ENCODE measurements at regions not wholly inside any gene's neighbourhood (a gene's known extent, or its start where the extent isn't known, plus 50 kb on each side); places are given as distances from the start of the nearest gene placed in this dataset.
"Not testable (repeated sequence)": the region's sequence is repeated elsewhere in the genome, so short reads cannot be mapped to it uniquely, and the experiment has no call there.

DNA sequence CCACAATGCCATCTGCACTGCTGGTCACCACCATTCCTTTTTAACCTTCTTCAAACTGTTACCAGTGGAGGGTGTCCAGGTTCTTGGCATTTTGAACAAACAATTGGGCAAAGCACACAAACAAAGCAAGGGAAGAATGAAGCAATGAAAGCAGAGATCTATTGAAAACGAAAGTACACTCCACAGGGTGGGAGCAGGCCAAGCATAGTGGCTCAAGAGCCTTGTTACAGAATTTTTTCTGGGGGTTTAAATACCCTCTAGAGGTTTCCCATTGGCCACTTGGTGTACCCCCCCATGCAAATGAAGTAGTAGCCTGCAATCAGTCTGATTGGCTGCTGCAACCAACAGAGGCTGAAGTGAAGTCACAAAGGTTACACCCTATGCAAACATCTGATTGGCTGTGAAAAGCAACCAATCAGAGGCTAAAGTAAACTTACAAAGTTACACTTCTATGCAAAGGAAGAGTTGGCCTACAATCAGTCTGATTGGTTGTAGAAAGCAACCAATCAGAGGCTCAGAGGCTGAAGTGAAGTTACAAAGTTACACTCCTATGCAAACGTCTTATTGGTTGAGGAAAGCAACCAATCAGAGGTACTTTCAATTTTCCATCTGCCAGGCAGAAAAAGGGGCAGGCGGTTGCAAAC is 103.2 kb upstream of the WAC start:
- H3K27ac ChIP-seq = no peak overlapping the region

DNA sequence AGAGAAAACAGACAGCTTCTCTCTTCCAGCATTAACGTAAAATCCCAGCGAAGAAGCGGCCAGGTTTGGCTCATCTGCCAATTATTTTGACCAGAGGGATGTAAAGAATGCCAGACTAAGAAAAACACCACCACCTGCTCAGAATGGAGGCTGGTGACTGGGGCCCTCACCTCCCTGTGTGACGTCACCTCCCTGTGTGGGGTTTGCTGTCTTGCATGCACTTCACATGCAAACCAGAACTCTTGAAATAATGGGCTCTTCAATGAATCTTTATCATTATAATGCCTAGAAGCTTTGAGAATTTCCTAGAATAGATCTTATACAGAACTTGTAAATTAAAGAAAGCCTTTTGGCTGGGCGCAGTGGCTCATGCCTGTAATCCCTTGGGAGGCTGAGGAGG is 101.8 kb upstream of the WAC start:
- no peak overlapping the region for H3K27ac ChIP-seq
- no peak overlapping the region for H3K4me3 ChIP-seq

More for the DNA sequence above, 103.2 kb upstream of the WAC start:
- no peak overlapping the region for H3K4me3 ChIP-seq

DNA sequence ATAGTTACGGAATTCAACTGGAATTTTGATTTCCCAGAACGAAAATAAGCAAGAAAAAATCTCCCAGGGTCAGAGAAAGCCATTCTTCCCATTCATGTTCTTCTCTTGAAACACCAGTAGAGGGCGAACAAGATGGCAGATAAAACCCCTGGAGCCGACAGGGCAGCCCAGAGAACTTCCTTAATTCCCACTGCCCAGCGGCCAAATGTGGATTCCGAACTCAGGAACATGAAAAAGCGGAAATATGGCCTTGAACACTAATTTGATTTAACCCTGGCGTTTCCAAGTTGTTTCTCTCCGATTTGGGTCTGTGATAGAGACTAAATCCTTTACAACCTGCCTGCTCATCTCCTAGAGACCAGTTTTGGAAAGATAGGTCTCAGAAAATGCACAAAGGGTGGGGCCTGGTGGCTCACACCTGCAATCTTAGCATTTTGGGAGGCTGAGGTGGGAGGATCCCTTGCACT is 100.7 kb upstream of the WAC start:
- H3K27ac ChIP-seq = no peak overlapping the region
- H3K4me3 ChIP-seq = no peak overlapping the region

DNA sequence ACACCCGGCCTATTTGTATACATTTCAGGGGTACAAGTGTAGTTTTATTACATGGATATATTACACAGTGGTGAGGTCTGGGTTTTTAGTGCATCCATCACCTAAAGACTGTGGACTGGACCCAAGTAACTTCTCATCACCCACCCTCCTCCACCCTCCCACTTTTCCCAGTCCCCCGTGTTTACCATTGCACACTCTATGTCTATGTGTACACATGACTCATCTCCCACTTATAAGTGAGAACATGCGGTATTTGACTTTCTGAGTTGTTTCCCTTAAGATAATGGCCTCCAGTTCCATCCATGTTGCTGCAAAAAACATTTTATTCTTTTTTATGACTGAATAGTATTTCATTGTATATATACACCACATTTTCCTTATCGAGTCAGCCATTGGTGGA is 98.9 kb upstream of the WAC start:
- H3K4me3 ChIP-seq = no peak overlapping the region
- no peak overlapping the region for H3K27ac ChIP-seq

DNA sequence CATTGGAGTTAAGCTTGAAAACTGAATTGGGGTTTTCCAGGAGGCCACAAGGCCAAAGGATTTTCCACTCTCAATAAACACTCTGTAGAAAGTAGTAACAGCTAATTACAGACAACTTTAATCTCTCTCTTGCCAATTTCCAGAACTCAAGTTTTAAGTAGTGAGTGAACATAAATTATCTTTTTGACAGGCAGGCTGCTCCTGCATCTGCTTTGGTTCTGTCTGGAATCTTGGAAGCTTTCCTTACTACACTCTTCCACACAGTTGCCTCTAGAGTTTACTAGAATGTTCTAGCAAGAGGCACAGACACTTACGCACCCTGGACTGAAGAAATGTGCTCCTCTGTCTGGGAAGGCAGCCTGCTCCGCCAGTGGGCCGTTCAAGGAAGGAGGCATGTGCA is 90.5 kb upstream of the WAC start:
- H3K27ac ChIP-seq = no peak overlapping the region
- no peak overlapping the region for H3K4me3 ChIP-seq

DNA sequence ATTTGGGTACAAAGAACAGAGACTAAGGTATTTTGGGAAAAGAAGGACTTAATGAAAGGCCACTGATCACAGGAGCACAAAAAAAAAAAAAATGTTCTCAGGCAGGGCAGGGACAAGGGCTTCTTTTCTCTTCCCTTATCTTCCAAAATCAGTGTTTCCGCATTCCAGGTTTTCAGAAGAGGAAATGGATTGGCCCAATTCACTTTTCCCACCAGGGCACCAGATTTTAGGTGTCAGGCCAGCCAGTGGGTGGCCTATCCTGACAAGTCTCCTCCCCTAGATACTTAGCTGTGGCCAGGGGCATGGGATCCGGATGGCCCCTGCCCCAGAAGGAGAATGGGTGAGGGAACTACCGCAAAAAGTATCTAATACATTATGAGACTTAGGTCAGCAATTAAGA is 88.9 kb upstream of the WAC start:
- no peak overlapping the region for H3K4me3 ChIP-seq
- no peak overlapping the region for H3K27ac ChIP-seq

DNA sequence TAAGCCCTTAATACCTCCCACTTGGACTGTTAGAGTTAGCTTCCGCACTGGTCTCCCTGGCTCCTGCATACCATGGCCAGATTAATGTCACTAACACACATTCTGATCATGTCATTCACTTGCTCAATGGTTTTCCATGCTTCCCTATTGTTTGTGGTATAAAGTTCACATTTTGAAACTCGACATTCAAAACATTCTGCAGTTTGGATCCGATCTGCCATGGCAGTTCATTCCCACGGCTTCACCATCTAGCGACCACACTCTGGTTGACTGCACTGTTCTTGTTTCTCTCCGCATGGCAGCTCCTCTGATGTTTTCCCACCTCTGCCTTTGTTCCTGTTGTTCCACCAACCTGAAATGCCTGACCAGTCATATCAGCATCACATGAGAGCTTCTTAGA is 87.4 kb upstream of the WAC start:
- H3K27ac ChIP-seq = no peak overlapping the region
- no peak overlapping the region for H3K4me3 ChIP-seq

DNA sequence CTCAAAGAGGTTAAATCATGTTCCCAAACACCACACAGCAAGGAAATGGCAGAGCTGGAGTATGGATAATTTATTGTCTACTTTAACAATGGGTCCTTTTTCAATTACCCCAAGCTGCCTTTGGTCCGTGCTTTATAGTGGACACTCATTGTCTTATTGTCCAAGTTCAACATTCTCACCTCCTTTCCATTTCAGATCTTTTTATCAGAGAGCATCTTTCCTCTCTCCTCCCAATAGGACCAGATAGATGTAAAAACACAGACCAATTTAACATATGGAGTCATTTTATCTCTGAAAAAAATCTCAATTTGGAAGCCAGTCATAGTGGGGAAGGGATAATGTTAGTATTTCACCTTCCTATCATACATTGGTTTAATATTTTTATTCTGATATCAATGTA is 83.5 kb upstream of the WAC start:
- Histone ChIP-seq H3K4me3 (no peak overlapping the region), H3K27ac (no peak overlapping the region)

DNA sequence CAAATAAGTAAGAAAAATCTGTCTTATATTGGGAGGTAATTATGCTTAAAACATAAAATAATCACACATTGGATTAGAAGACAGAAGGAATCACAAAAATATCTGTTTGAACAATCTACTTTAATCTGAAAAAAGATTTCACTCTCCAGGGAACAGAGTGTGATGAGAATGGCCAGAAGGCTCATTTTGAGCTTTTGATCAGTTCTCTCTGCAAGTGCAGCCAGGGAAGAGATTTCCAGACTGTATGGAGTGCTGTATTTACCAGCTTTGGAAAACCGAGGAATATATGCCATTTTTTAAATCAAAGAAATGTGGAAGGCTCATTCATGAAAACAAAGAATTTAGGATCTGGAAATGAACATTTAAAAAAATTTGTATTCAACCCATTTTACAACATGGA is 83.0 kb upstream of the WAC start:
- Histone ChIP-seq H3K27ac (no peak overlapping the region), H3K4me3 (no peak overlapping the region)

DNA sequence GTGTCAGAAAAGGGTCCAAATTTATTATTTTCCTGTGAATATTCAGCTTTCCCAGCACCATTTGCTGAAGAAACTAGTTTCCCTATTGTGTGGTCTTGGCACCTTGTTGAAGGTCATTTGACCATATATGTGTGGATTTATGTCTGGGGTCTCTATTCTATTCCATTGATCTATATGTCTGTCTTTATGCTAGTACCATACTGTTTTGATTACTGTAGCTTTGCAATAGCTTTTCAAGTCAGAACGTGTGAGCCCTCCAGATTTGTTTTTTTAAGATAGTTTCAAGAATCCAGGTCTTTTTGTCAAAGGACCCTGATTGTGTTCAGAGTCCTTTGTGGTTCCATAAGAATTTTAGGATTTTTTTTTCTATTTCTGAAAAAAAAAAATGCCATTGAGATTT is 79.0 kb upstream of the WAC start:
- no peak overlapping the region for H3K27ac ChIP-seq
- H3K4me3 ChIP-seq = no peak overlapping the region

DNA sequence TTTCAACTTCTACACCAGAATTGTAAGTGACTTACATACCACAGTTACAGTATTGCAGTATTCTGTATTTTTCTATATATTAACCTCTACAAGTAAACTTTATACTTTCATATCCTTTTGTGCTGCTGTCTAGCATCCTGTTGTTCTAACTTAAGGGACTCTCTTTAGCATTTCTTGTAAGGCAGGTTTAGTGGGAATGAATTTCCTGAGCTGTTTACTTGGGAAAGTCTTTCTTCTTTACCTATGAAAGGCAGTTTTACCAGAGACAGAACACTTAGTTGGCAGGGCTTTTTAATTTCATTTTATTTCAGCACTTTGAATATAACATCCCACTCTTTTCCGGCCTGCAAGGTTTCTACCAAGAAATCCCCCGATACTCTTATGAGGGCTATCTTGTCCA is 75.8 kb upstream of the WAC start:
- no peak overlapping the region for H3K27ac ChIP-seq
- no peak overlapping the region for H3K4me3 ChIP-seq

DNA sequence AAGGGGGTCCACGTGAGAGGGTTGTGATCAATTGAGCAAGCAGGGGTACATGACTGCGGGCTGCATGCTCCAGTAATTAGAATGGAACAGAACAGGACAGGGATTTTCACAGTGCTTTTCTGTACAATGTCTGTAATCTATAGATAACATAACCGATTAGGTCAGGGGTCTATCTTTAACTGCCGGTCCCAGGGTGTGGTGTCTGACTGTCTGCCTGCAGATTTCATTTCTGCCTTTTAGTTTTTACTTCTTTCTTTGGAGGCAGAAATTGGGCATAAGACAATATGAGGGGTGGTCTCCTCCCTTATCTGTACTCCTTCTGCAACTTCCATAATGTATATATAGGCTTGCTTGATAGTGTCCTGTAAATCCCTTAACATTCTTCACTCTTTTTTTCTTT is 75.0 kb upstream of the WAC start:
- H3K27ac ChIP-seq, H3K4me3 ChIP-seq: not testable (repeated sequence)

DNA sequence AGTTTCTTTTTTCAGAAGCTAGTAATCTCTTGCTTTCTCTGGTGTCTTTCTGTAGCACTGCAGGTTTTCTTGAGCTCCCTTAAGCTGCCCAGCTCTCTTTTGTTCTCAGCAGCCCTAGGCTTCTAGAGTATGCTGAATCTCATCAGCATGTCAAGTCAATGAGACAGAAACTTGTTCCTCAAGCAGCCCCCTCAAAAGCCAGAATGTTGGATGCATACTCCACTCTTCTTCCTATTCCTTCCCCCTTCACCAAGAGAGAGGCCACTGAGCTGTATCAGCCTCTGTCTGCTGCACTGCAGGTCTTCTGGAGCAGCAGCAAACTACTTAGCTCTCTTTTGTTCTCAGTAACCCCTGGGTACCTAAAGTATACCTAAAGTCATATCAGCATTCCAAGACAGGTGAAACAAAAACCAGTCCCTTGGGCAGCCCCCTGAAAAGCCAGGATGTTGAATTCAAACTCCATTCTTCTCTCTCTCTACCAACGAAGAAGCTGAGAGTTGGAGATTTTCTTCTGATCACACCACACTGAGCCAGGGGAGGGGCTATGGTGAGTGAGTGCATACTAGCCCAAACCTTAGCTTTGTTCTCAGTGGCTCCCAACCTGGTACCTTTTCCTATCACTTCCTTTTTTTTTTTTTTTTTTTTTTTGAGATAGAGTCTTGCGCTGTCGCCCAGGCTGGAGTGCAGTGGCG is 73.3 kb upstream of the WAC start:
- no peak overlapping the region for H3K27ac ChIP-seq
- no peak overlapping the region for H3K4me3 ChIP-seq

DNA sequence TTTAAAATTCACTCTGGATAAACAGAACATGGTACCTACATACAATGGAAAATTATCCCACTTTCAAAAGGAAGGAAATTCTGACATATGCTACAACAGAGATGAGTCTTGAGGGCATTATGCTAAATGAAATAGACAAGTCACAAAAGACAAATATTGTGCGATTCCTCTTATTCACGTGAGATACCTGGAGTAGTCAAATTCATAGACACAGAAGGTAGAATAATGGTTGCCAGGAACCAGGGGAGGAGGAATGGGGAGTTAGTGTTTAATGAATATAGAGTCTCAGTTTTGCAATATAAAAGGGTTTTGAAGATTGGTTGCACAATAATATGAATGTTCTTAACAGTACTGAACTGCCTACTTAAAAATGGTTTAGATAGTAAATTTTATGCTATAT is 69.8 kb upstream of the WAC start:
- Histone ChIP-seq H3K4me3 (no peak overlapping the region), H3K27ac (no peak overlapping the region)

DNA sequence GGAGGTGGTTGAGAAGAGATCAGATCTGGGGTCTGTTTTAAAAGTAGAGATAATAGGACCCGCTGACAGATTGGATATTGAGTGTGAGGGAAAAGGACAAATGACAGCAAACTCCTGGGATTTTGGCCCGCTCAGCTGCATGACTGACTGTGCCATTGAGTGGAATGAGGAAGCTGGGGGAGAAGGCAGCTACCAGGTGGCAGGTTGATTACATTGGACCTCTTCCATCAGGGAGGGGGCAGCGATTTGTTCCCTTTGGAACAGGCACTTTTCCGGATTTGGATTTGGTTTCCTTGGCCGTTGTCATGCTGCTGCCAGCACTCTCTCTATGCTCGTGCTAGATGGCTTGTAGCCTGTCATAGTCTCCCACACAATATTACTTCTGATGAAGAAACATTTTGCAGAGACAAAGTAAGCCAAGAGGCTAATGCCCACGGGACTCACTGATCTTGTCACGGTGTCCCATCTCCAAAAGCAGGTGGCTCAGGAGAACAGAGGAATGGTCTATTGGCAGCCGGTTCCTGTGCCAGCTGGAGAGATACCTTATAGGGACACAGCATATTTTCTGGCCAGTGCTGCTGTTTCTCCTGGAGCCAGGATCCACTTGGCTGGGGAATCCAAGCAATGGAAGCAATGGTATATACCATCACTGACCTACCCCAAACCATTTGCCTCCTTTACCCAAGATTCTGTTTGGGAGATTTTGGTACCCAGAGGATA is 69.1 kb upstream of the WAC start:
- no peak overlapping the region for H3K27ac ChIP-seq

DNA sequence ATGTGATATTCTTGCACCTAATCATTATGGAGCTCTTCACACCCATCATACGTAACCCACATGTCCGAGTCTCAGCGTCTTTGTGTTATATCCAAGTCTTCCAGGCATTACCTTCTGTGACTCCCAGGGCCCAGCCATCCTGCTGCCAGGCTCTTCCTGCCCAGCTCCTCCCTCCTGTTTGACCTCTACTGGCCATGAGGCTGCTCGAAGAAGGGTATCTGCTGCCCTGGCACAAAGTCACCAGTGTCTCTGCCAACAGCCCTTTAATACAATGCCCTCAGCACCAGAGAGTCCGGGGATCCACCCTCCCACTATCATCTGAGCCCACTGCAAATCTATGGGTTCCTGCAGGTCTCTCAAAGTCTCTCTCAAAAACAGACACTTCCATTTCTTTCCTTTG is 65.3 kb upstream of the WAC start:
- H3K27ac ChIP-seq = no peak overlapping the region
- no peak overlapping the region for H3K4me3 ChIP-seq

More for the DNA sequence above, 69.1 kb upstream of the WAC start:
- no peak overlapping the region for H3K4me3 ChIP-seq

DNA sequence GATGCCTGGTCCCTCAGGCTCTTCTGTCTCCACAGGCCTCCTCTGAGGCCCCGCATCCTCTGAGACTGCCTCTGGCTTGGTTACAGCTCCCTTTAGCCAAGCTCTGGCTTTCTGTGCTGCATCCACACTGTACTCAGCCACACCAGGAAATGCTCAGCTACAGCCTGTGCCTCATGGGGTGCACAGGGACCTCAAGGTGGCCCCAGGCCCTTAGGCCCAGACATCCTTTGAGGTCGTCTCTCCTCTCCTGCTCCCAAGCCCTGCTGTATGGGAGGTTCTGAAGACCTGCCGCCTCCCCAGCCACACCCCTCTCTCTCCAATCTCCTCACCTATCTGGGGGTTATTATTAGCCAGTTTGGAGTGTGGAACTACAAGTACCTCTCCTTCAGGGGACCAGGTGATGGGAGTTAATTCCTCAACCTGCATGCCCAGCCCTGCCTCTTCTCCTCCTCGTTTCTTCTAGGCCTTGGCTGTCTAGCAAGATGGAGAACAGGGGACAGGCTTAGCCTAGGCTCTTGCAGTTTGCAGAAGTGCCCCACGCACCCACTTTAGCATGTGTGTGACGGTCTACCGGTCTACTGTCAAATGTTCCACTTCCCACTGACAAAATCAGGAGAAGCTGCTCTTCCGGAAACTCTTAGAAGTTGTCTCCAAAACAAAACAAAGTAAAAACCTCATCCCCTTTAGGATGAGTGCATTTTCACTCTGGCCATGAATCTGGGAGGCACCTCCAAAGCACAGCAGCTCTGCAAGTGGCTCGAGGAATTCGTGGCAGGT is 64.0 kb upstream of the WAC start:
- Histone ChIP-seq H3K4me3 (no peak overlapping the region), H3K27ac (no peak overlapping the region)

DNA sequence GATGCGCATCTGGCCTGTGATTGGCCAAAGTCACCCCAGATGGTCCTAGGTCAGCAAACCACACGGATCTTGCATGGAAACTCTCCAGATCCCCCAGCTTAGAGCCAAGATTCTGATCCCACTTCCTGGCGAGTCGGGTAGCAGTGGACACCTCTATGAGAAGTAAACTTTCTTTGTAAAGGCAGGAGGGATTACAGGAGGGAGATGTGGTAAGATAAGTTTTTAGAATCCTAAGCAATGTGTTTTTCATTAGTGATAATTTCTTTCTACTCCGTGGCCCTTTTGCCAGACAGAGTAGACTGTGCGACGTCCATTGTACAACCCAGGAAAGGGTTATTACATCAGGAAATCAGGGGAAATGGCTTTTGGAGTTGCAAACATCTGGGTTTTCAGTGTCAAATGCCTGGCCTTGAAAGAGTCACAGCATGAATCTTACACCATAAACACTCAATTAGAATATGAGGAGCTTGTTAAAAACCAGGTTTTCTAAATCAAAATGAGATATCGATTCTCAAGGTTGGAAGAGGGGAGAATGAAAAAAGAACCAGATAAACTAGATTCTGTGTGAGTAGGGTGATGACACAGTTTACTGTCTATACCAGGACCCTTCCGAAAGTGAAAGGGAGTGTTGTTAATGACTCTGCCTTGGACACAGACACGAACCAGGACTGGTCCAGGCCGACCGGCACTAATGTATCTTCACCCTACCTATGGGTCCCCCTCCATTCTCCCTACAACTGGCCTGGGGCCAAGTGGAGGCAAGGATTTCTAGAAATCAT is 61.9 kb upstream of the WAC start:
- no peak overlapping the region for H3K27ac ChIP-seq
- H3K4me3 ChIP-seq = no peak overlapping the region

DNA sequence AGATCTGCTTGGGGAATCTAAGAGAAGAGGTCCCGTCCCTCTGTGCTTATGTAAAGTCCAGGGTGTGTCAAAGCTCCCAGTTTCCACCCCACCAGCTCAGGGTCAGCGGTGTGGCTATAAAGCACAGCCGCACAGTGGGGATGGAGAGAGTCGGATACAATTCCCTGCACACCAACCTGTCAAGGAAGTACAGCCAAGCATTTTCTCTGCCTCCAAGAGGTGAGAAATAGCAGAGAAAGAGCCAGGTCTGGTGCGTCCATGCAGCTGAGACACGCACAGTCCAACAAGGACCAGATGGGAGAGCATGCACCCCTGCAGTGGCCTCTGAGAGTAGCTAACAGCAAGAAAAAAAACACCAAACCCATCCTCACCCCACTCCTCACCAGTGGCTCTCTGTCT is 61.3 kb upstream of the WAC start:
- Histone ChIP-seq H3K27ac (no peak overlapping the region), H3K4me3 (no peak overlapping the region)

DNA sequence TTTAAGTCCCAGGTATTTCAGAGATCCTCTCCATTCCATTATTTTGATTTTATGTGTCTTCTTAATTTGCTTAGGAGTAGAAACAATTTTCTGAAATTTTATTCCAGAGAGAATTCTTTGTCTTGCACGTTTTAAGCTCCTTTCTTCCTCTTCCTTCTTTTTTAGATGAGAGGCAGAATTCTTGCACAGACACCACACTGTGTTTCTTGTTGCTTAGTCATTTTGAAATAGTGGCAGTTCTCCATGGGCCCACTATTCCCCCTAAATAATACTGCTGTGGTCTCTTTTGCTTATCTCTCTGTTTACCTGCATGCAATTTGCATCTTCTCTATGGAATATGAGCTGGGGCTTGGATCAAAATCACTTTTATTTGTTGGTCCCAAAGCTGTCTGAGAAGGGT is 54.3 kb upstream of the WAC start:
- H3K4me3 ChIP-seq = no peak overlapping the region
- peak overlapping the region in 1 of 21 experiments; percentile 26 for H3K27ac ChIP-seq
